ENCODE measurements at regions not wholly inside any gene's neighbourhood (a gene's known extent, or its start where the extent isn't known, plus 50 kb on each side); places are given as distances from the start of the nearest gene placed in this dataset.
A peak's percentile ranks its signal among the peaks of the same experiment; 100 is the strongest.

DNA sequence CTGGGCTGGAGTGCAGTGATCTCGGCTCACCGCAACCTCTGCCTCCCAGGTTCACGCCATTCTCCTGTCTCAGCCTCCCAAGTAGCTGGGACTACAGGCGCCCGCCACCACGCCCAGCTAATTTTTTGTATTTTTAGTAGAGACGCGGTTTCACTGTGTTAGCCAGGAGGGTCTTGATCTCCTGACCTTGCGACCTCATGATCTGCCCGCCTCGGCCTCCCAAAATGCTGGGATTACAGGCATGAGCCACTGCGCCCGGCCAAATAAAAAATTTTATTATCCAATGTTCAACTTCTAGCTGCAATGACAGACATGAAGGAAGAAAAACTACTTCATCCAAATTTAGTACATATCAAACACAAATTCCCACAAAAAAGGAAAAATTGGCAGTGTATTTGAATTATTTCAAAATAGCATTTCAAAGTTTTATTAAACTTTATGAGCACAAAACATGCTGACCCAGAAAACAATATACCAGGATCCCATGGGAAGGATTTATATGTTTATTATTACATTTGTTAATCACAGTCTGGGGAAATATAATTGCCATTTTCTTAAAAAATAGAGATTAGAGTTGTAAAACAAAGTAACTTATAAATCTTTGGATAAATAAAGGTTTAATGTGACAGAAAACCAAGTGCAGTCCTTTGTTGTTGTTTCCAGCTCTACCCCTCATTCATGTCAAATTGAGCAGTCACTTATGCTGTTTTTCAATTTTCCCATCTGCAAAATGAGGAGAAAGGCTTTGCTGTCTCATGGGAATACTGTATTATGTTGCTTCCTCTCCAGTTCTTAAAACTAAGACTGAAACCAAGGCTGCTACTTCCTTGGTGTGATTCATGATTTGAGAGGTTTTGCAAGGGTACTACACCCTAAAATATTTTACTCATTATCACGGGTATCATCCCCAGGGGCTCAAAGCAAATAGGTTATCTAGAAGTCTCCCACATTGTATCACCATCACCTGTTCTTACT is 155.2 kb upstream of the AVPR1A start:
- Histone ChIP-seq H2BK5ac (ENCODE audit: low read depth, low read length, poor library complexity) (no peak overlapping the region), H3K79me1 (ENCODE audit: low read length) (no peaks in the 10 kb centered on the region), H3K4me2 (ENCODE audit: low read length) (no peak overlapping the region), H2AK5ac (ENCODE audit: low read length) (no peak overlapping the region), H3K4me1 (ENCODE audit: control insufficient read depth in 1 of 2, insufficient read depth in 2 of 2, low read length in 2 of 2) (peaks cover 0 to 2% of the 10 kb centered on the region in 2 experiments), H3K27me3 (ENCODE audit: insufficient read depth, low read length) (no peaks in the 10 kb centered on the region), H4K91ac (ENCODE audit: low read depth, low read length) (no peak overlapping the region), H3K4me3 (ENCODE audit: low read depth, low read length) (no peak overlapping the region), H4K8ac (ENCODE audit: low read depth, low read length) (no peak overlapping the region), H4K12ac (ENCODE audit: low read depth, low read length) (no peak overlapping the region), H2BK120ac (ENCODE audit: insufficient read depth, low read length, poor library complexity) (no peak overlapping the region), H3K9ac (ENCODE audit: low read length) (no peak overlapping the region), H3K9me3 (ENCODE audit: insufficient read depth, low read depth, low read length) (peaks cover 3% of the 10 kb centered on the region), H3K36me3 (ENCODE audit: control insufficient read depth in 1 of 2, insufficient read depth in 2 of 2, low read length in 2 of 2) (no peaks in the 10 kb centered on the region), H3K23ac (ENCODE audit: low read length) (no peak overlapping the region), H3K4ac (ENCODE audit: low read depth, low read length) (no peak overlapping the region), H3K27ac (ENCODE audit: low read depth, low read length) (no peak overlapping the region), H3K18ac (ENCODE audit: low read length) (no peak overlapping the region), H2AFZ (ENCODE audit: insufficient read depth, low read length, poor library complexity) (no peak overlapping the region), H3K14ac (ENCODE audit: low read length) (no peak overlapping the region), H2BK12ac (ENCODE audit: low read length) (no peak overlapping the region), H3K79me2 (ENCODE audit: control insufficient read depth, insufficient read depth, low read length, poor library complexity) (no peaks in the 10 kb centered on the region)
- WGBS (ENCODE audit: extremely low coverage, insufficient coverage, insufficient read length) = no CpG with 5 or more reads among the region's 14 CpGs
- DNase-seq = no peak

DNA sequence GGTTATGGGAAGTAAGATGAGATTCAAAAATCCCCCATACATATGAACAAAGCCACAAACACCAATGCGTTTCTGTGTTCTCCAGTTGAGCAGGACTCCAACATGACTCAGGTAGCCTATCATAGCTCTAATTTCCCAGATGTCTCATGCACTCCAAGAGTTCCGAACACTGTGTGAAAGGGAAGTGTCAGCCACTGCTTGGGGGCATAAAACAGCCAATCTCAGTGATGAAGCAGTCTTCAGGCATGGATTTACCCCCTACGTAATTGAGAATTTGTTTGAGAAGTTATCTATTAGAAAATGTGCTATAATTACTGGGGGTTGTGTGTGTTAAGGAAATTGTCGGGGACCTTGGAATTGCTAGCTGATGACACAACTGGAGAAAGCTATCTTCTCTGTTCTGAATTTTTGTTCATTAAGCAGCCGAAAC is 153.9 kb upstream of the AVPR1A start:
- no peak overlapping the region for H2BK5ac ChIP-seq (ENCODE audit: low read depth, low read length, poor library complexity)
- H3K4me1 ChIP-seq (ENCODE audit: control insufficient read depth in 1 of 2, insufficient read depth in 2 of 2, low read length in 2 of 2) = peaks cover 0 to 2% of the 10 kb centered on the region in 2 experiments
- H2AK5ac ChIP-seq (ENCODE audit: low read length) = no peak overlapping the region
- no peak overlapping the region for H3K9ac ChIP-seq (ENCODE audit: low read length)
- H2BK120ac ChIP-seq (ENCODE audit: insufficient read depth, low read length, poor library complexity) = no peak overlapping the region
- no peaks in the 10 kb centered on the region for H3K79me2 ChIP-seq (ENCODE audit: control insufficient read depth, insufficient read depth, low read length, poor library complexity)
- no peak overlapping the region for H3K4me3 ChIP-seq (ENCODE audit: low read depth, low read length)
- H4K8ac ChIP-seq (ENCODE audit: low read depth, low read length) = no peak overlapping the region
- H3K27me3 ChIP-seq (ENCODE audit: insufficient read depth, low read length) = no peaks in the 10 kb centered on the region
- no peak overlapping the region for H3K27ac ChIP-seq (ENCODE audit: low read depth, low read length)
- no peaks in the 10 kb centered on the region for H3K9me3 ChIP-seq (ENCODE audit: insufficient read depth, low read depth, low read length)
- no peaks in the 10 kb centered on the region for H3K79me1 ChIP-seq (ENCODE audit: low read length)
- DNase-seq = peak; percentile 14 to 70
- H3K4me2 ChIP-seq (ENCODE audit: low read length) = no peak overlapping the region
- no peak overlapping the region for H2BK12ac ChIP-seq (ENCODE audit: low read length)
- no peak overlapping the region for H3K18ac ChIP-seq (ENCODE audit: low read length)
- no peaks in the 10 kb centered on the region for H3K36me3 ChIP-seq (ENCODE audit: control insufficient read depth in 1 of 2, insufficient read depth in 2 of 2, low read length in 2 of 2)
- WGBS (ENCODE audit: extremely low coverage, insufficient coverage, insufficient read length) = no CpG with 5 or more reads among the region's 5 CpGs
- H2AFZ ChIP-seq (ENCODE audit: insufficient read depth, low read length, poor library complexity) = no peak overlapping the region
- H3K23ac ChIP-seq (ENCODE audit: low read length) = no peak overlapping the region
- no peak overlapping the region for H3K4ac ChIP-seq (ENCODE audit: low read depth, low read length)
- H4K91ac ChIP-seq (ENCODE audit: low read depth, low read length) = no peak overlapping the region
- no peak overlapping the region for H4K12ac ChIP-seq (ENCODE audit: low read depth, low read length)
- H3K14ac ChIP-seq (ENCODE audit: low read length) = no peak overlapping the region

DNA sequence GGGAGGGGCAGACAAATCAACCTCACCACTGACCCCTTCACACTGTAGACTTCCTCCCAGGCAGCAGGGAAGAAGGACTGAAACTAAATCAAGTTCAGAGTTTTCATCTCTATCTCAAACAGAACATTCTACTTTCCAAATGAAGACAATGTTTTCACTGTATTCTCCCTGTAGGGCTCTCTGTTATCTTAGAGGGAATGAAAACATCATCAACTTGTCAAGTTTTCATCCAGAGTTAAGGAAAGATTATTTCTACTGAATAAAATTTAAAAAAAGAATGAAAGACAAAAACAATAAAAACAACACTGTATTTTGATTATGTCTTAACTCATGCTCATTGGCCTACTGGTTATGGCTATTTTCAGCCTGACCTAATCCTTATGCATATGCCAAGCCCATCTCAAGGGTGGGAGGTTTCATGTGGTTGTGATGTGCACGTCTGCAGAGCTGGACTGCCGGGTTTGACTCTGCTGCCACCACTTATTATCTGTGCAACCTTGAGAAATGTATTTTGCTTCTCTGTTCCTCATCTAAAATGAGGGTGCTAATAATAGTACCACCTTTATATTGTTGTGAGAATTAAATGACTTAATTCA is 152.0 kb upstream of the AVPR1A start:
- Histone ChIP-seq H3K9me3 (ENCODE audit: insufficient read depth, low read depth, low read length) (no peaks in the 10 kb centered on the region), H3K27me3 (ENCODE audit: insufficient read depth, low read length) (no peaks in the 10 kb centered on the region), H2AK5ac (ENCODE audit: low read length) (no peak overlapping the region), H3K36me3 (ENCODE audit: control insufficient read depth in 1 of 2, insufficient read depth in 2 of 2, low read length in 2 of 2) (no peaks in the 10 kb centered on the region), H2BK120ac (ENCODE audit: insufficient read depth, low read length, poor library complexity) (no peak overlapping the region), H3K4ac (ENCODE audit: low read depth, low read length) (no peak overlapping the region), H3K9ac (ENCODE audit: low read length) (no peak overlapping the region), H3K14ac (ENCODE audit: low read length) (no peak overlapping the region), H3K27ac (ENCODE audit: low read depth, low read length) (no peak overlapping the region), H3K4me3 (ENCODE audit: low read depth, low read length) (no peak overlapping the region), H4K8ac (ENCODE audit: low read depth, low read length) (no peak overlapping the region), H3K79me1 (ENCODE audit: low read length) (no peaks in the 10 kb centered on the region), H3K23ac (ENCODE audit: low read length) (no peak overlapping the region), H4K12ac (ENCODE audit: low read depth, low read length) (no peak overlapping the region), H2BK12ac (ENCODE audit: low read length) (no peak overlapping the region), H2BK5ac (ENCODE audit: low read depth, low read length, poor library complexity) (no peak overlapping the region), H4K91ac (ENCODE audit: low read depth, low read length) (no peak overlapping the region), H3K4me1 (ENCODE audit: control insufficient read depth in 1 of 2, insufficient read depth in 2 of 2, low read length in 2 of 2) (peaks cover 0 to 2% of the 10 kb centered on the region in 2 experiments), H3K18ac (ENCODE audit: low read length) (no peak overlapping the region), H3K4me2 (ENCODE audit: low read length) (no peak overlapping the region), H3K79me2 (ENCODE audit: control insufficient read depth, insufficient read depth, low read length, poor library complexity) (no peaks in the 10 kb centered on the region), H2AFZ (ENCODE audit: insufficient read depth, low read length, poor library complexity) (no peak overlapping the region)
- DNase-seq = no peak
- no CpG with 5 or more reads among the region's 2 CpGs for WGBS (ENCODE audit: extremely low coverage, insufficient coverage, insufficient read length)

DNA sequence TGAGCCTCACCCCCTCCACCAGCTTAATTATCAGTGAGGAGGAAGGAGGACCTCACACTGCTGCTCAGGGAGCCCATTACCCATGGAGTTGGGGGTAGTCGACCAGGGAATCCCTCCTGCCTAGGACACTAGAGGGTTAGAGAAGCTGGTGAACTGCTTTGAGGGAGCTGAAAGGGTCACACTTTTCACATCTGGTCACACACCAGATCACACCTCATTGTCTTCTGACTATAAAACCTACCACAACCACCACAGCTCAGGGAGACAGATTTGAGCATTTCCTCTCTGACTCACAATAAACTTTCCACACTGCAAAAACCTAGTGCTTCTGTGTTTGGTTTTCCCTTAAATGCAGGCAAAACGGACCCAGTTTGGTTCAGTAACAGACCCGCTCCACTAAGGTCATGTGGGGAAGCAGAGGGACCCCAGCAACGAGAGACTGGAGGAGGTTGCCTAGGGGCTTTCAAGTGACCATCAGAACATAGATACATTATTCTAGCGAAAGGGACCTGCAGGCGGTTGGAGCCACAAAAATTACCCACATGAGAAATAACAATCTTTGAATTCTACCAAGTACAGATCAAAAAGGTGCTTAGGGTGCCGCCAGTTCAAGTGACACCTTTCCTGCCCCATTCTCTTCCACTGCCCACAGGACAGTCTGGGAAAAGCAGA is 151.4 kb upstream of the AVPR1A start:
- no peaks in the 10 kb centered on the region for H3K79me2 ChIP-seq (ENCODE audit: control insufficient read depth, insufficient read depth, low read length, poor library complexity)
- peaks cover 0 to 2% of the 10 kb centered on the region in 2 experiments for H3K4me1 ChIP-seq (ENCODE audit: control insufficient read depth in 1 of 2, insufficient read depth in 2 of 2, low read length in 2 of 2)
- H3K27ac ChIP-seq (ENCODE audit: low read depth, low read length) = no peak overlapping the region
- no peak overlapping the region for H3K4ac ChIP-seq (ENCODE audit: low read depth, low read length)
- no peak overlapping the region for H3K4me3 ChIP-seq (ENCODE audit: low read depth, low read length)
- H3K4me2 ChIP-seq (ENCODE audit: low read length) = no peak overlapping the region
- no peak overlapping the region for H4K91ac ChIP-seq (ENCODE audit: low read depth, low read length)
- H3K9me3 ChIP-seq (ENCODE audit: insufficient read depth, low read depth, low read length) = no peaks in the 10 kb centered on the region
- no peaks in the 10 kb centered on the region for H3K79me1 ChIP-seq (ENCODE audit: low read length)
- no peak overlapping the region for H2AK5ac ChIP-seq (ENCODE audit: low read length)
- peak; percentile 46 to 67 for DNase-seq
- no peaks in the 10 kb centered on the region for H3K27me3 ChIP-seq (ENCODE audit: insufficient read depth, low read length)
- no peak overlapping the region for H4K12ac ChIP-seq (ENCODE audit: low read depth, low read length)
- H2BK120ac ChIP-seq (ENCODE audit: insufficient read depth, low read length, poor library complexity) = no peak overlapping the region
- H4K8ac ChIP-seq (ENCODE audit: low read depth, low read length) = no peak overlapping the region
- H3K36me3 ChIP-seq (ENCODE audit: control insufficient read depth in 1 of 2, insufficient read depth in 2 of 2, low read length in 2 of 2) = no peaks in the 10 kb centered on the region
- no CpG with 5 or more reads among the region's 7 CpGs for WGBS (ENCODE audit: extremely low coverage, insufficient coverage, insufficient read length)
- H2AFZ ChIP-seq (ENCODE audit: insufficient read depth, low read length, poor library complexity) = no peak overlapping the region
- peak overlapping the region; percentile 68 for H2BK12ac ChIP-seq (ENCODE audit: low read length)
- no peak overlapping the region for H3K9ac ChIP-seq (ENCODE audit: low read length)
- H3K23ac ChIP-seq (ENCODE audit: low read length) = no peak overlapping the region
- H2BK5ac ChIP-seq (ENCODE audit: low read depth, low read length, poor library complexity) = no peak overlapping the region
- no peak overlapping the region for H3K18ac ChIP-seq (ENCODE audit: low read length)
- H3K14ac ChIP-seq (ENCODE audit: low read length) = no peak overlapping the region
